Activated CD4-positive, alpha-beta T cell treated with anti-CD3 and anti-CD28 coated beads for 36 hours (primary cell): ENCODE measurements at regions not wholly inside any gene's neighbourhood (a gene's known extent, or its start where the extent isn't known, plus 50 kb on each side); places are given as distances from the start of the nearest gene placed in this dataset.
"Not testable (repeated sequence)": the region's sequence is repeated elsewhere in the genome, so short reads cannot be mapped to it uniquely, and the experiment has no call there.

Source experiments
- ATAC-seq: fragments of 200-7000 bp; cut with Tn5 transposase; one replicate; pipeline ENCODE4 v1.10.0; 2021; ENCODE audit warnings: mild to moderate bottlenecking, moderate library complexity
- CTCF ChIA-PET: fragments of 350-600 bp; sonication (Branson Sonifier 250); formaldehyde crosslinking; loops from one replicate; lab custom pipeline; 2021; ENCODE audit warnings: antibody characterized with exemption; lab: Charles Lee
- POLR2A ChIA-PET: fragments of 350-600 bp; sonication (Branson Sonifier 250); formaldehyde crosslinking; loops from one replicate; lab custom pipeline; 2021; ENCODE audit warnings: antibody characterized with exemption, inconsistent platforms; lab: Charles Lee
- DNase-seq: peaks from one replicate; pipeline ENCODE4 v3.0.0-alpha.2; 2020
- H3K27ac Mint-ChIP-seq: one replicate; pipeline ENCODE4 v1.8.0; 2021; ENCODE audit warnings: mixed read lengths
- H3K27me3 Mint-ChIP-seq: one replicate; pipeline ENCODE4 v1.8.0; 2021; ENCODE audit warnings: mixed read lengths
- H3K36me3 Mint-ChIP-seq: one replicate; pipeline ENCODE4 v1.8.0; 2021; ENCODE audit warnings: low read depth, mixed read lengths
- H3K4me1 Mint-ChIP-seq: one replicate; pipeline ENCODE4 v1.8.0; 2021; ENCODE audit warnings: mixed read lengths
- H3K4me3 Mint-ChIP-seq: one replicate; pipeline ENCODE4 v1.8.0; 2021; ENCODE audit warnings: mild to moderate bottlenecking, moderate library complexity, mixed read lengths
- H3K9me3 Mint-ChIP-seq: one replicate; pipeline ENCODE4 v1.8.0; 2021; ENCODE audit warnings: low read depth, mixed read lengths
- intact Hi-C, 2 experiments: fragments of 100-400 bp; cut with DNase I in 1 of 2; cut with micrococcal nuclease in 1 of 2; formaldehyde crosslinking; loops; one replicate each; pipeline versions ENCODE4 v1.14.2 to v1.15.1; 2022 to 2024; cut with DNase I, micrococcal nuclease

DNA sequence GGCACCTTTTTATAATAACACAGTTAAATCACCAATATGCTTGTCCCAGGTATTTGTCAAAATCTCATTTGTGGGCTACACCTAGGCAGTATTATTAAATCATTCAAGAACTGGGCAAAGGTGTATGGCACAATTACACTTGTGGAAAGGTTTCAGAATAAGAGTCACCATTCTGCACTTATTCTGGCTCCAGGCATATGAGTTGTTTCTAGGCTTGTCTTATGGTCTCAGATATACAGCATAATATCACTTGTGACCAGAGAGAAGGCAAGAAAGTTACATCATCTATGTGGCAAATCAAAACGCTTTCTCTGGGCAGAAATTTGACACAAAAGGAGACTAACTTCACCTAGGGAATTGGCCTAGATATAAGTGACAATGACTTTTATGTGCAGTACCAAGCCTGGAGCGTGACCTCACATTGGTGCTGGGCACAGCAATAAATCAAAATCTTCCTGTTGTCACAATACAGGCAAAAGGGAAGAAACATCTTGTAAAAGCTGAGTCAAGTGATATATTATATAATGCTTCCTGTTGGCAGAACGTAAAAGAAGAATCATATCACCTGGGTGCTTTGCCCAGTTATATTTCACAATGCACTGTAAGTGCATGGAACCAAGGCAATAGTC is 959.9 kb upstream of the AMELY start:
- CTCF ChIA-PET, result no interaction called here
- Mint-ChIP-seq H3K4me3 (no peak overlapping the region), H3K27ac (no peak overlapping the region), H3K9me3 (no peaks in the 10 kb centered on the region), H3K4me1 (no peaks in the 10 kb centered on the region), H3K36me3 (no peaks in the 10 kb centered on the region), H3K27me3 (no peaks in the 10 kb centered on the region)
- intact Hi-C loops, result no loop called here
- POLR2A ChIA-PET, result no interaction called here
- ATAC-seq, result no peak
- DNase-seq, result no peak

DNA sequence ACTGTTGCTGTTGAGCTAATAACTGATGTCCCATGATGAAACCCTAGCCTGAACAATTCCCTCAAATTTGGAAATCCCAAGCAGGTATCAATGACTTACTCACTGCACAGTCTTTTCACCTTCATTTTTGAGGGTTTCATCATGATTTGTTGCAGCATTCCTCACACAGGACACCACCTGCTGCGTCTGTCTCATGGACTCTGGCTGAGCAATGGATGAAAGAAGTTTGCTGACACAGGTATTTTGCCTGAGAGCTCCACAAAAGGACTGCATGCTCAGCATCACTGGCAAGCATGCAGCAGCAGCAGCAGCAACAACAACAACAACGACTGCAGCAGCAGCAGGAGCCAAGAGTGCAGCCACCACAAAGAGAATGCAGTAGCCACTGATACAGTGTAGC is 955.4 kb upstream of the AMELY start:
- no peak overlapping the region for H3K4me3 Mint-ChIP-seq
- CTCF ChIA-PET, result no interaction called here
- H3K4me1 Mint-ChIP-seq, result no peaks in the 10 kb centered on the region
- H3K27me3 Mint-ChIP-seq, result no peaks in the 10 kb centered on the region
- no peaks in the 10 kb centered on the region for H3K9me3 Mint-ChIP-seq
- intact Hi-C loops, result no loop called here
- ATAC-seq (no peak), DNase-seq (no peak)
- POLR2A ChIA-PET, result no interaction called here
- no peak overlapping the region for H3K27ac Mint-ChIP-seq
- H3K36me3 Mint-ChIP-seq, result no peaks in the 10 kb centered on the region

DNA sequence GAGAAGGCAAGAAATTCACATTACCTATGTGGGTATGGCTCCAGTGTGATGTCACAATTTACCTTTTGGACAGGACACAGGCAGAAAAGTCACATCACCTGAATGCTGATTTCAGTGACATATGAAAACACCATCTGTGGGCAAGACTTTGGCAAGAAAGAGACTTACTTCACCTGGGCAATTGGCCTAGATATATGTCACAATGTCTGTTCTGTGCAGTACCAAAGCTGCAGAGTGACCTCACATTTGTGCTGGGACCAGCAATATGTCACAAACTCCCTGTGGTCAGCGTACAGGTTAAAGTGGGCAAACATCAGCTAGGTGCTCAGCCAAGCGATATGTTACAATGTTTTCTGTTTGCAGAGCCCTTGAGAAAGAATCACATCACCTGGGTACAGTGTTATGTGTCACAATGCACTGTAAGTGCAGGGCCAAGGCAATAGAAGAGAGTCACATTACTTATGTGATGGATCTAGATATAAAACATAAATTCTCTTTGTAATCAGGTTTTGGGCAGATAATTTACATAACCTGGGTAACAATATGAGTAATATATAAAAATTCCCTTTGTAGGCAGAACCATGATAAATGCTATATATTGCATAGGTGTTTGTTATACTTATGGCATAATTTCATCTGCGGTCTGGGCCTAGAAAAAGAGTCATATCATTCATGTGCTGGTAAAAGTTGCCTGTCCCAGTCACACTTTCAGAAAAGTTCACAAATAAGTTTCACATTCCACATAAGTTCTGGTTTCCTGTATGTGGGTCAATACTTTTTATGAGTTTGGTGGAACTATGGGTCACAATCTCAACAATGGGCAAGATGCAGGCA is 949.4 kb upstream of the AMELY start:
- Mint-ChIP-seq H3K9me3 (no peaks in the 10 kb centered on the region), H3K4me1 (no peaks in the 10 kb centered on the region), H3K36me3 (no peaks in the 10 kb centered on the region), H3K27me3 (no peaks in the 10 kb centered on the region), H3K4me3 (no peak overlapping the region), H3K27ac (no peak overlapping the region)
- intact Hi-C loops, result no loop called here
- POLR2A ChIA-PET, result no interaction called here
- CTCF ChIA-PET, result no interaction called here
- peak; percentile 60 for ATAC-seq
- DNase-seq, result no peak

DNA sequence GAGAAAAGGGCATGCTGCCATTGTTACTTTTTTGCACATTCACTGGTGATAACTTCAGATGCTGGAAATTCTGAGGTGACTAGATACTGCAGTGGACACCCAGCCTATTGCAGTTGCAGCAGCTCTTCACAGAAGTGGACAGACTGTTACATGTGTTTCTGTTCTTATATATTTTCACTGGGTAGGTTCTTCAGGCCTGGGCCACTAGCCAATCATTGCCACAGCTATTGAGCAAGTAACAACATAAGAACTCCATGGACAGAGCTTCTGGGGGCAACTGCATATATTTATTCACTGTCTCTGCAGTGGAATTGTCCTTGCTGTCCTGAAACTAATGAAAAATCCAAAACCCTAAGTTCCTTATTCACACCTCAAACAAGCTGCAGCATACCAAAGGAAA is 938.6 kb upstream of the AMELY start:
- ATAC-seq (no peak), DNase-seq (no peak)
- H3K27me3 Mint-ChIP-seq, result no peaks in the 10 kb centered on the region
- H3K27ac Mint-ChIP-seq, result no peak overlapping the region
- no peak overlapping the region for H3K4me3 Mint-ChIP-seq
- no peaks in the 10 kb centered on the region for H3K36me3 Mint-ChIP-seq
- intact Hi-C loops, result no loop called here
- POLR2A ChIA-PET, result no interaction called here
- CTCF ChIA-PET, result no interaction called here
- no peaks in the 10 kb centered on the region for H3K4me1 Mint-ChIP-seq
- H3K9me3 Mint-ChIP-seq, result no peaks in the 10 kb centered on the region

DNA sequence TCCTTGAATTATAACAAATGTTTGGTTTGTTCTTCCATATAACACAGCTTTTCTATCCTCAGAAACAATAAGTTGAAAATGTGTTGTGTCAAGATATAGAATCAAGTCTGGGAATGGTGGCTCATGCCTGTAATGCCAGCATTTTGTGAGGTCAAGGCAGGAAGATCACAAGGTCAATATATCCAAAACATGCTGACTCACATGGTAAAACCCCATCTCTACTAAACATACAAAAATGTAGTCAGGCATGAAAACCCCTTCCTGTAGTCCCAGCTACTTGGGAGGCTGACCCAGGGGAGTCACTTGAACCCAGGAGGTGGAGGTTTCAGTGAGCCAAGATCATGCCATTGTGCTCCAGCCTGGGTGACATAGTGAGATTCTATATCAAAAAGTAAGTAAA is 934.2 kb upstream of the AMELY start:
- POLR2A ChIA-PET, result no interaction called here
- DNase-seq, result no peak
- intact Hi-C loops, result no loop called here
- Mint-ChIP-seq H3K4me3 (no peak overlapping the region), H3K4me1 (no peaks in the 10 kb centered on the region), H3K27ac (no peak overlapping the region), H3K27me3 (peaks cover 4% of the 10 kb centered on the region), H3K36me3 (no peaks in the 10 kb centered on the region), H3K9me3 (no peaks in the 10 kb centered on the region)
- CTCF ChIA-PET, result no interaction called here
- no peak for ATAC-seq

DNA sequence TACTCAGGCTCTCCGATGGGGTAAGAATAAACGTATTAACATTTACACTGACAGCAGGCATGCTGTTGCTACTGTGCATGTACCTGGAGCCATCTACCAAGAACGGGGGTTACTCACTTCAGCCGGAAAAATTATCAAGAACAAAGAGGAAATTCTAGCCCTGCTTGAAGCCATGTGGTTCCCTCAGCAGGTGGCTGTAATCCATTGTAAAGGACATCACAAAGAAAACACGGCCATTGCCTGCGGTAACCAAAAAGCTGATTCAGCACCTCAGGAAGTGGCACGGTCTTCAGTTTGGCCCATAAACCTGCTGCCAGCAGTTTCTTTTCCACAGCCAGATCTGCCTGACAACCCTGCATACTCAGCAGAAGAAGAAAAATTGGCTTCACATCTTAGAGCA is 925.5 kb upstream of the AMELY start:
- Mint-ChIP-seq H3K27ac (no peak overlapping the region), H3K27me3 (peaks cover 10% of the 10 kb centered on the region), H3K4me3 (no peak overlapping the region), H3K9me3 (no peaks in the 10 kb centered on the region), H3K36me3 (no peaks in the 10 kb centered on the region), H3K4me1 (no peaks in the 10 kb centered on the region)
- intact Hi-C loops, result no loop called here
- ChIA-PET POLR2A (no interaction called here), CTCF (interaction anchor here (0.6 kb wide), 1 partner anchor 20 kb away, joined by 3 read pairs; no protein-coding TSS in a partner anchor)
- no peak for DNase-seq
- no peak for ATAC-seq

DNA sequence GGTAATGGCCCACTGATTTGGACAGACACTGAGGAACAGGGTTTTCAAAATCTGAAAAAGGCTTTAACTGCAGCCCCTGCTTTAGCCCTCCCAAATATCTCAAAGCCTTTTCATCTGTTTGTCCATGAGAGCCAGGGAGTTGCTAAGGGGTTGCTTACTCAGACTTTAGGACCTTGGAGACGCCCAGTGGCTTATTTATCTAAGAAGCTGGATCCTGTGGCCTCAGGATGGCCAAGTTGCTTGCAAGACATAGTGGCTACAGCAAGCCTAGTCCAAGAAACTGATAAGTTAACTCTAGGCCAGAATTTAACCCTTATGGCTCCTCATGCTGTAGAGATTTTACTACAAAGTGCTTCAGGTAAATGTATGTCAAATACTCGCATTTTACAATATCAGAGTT is 924.8 kb upstream of the AMELY start:
- H3K4me3 Mint-ChIP-seq, result no peak overlapping the region
- no peaks in the 10 kb centered on the region for H3K9me3 Mint-ChIP-seq
- no peak for ATAC-seq
- no peak for DNase-seq
- no peaks in the 10 kb centered on the region for H3K4me1 Mint-ChIP-seq
- no peaks in the 10 kb centered on the region for H3K36me3 Mint-ChIP-seq
- ChIA-PET POLR2A (no interaction called here), CTCF (interaction anchor here (0.6 kb wide), 1 partner anchor 21 kb away, joined by 3 read pairs; no protein-coding TSS in a partner anchor)
- H3K27ac Mint-ChIP-seq, result no peak overlapping the region
- intact Hi-C loops, result no loop called here
- peaks cover 6% of the 10 kb centered on the region for H3K27me3 Mint-ChIP-seq

DNA sequence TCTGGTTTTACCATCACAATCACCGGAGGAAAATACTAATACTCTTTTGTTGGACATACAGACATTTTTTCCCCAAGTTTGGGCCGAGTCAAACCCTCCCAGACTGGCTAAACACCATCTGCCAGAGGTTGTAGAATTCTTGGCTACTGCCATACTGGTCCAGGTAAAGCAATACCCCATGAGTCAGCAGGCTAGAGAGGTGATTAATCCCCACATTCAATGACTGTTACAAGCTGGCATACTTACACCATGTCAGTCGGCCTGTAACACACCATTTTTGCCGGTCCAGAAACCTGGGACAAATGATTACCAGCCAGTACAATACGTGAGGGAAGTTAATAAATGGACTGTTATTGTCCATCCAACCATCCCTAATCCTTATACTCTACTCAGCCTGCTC is 923.9 kb upstream of the AMELY start:
- CTCF ChIA-PET, result no interaction called here
- Mint-ChIP-seq H3K4me3 (no peak overlapping the region), H3K9me3 (no peaks in the 10 kb centered on the region), H3K4me1 (no peaks in the 10 kb centered on the region), H3K36me3 (no peaks in the 10 kb centered on the region), H3K27me3 (peaks cover 6% of the 10 kb centered on the region), H3K27ac (no peak overlapping the region)
- DNase-seq (no peak), ATAC-seq (no peak)
- POLR2A ChIA-PET, result no interaction called here
- intact Hi-C loops, result no loop called here

DNA sequence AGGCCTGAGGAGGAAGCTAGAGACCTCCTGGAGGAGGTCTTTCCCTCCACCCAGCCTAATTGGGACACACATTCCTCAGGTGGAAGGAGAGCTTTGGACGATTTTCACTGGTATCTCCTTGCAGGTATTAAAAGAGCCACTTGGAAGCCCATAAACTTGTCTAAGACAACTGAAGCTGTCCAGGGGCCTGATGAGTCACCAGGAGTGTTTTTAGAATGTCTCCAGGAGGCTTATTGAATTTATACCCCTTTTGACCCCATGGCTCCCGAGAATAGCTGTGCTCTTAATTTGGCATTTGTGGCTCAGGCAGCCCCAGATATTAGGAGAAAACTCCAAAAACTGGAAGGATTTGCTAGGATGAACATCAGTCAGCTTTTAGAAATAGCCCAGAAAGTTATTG is 922.7 kb upstream of the AMELY start:
- ChIA-PET CTCF (interaction anchor here (0.6 kb wide), 1 partner anchor 895 kb away, joined by 3 read pairs; no protein-coding TSS in a partner anchor), POLR2A (no interaction called here)
- no peak overlapping the region for H3K27ac Mint-ChIP-seq
- peaks cover 6% of the 10 kb centered on the region for H3K27me3 Mint-ChIP-seq
- intact Hi-C loops, result no loop called here
- H3K4me1 Mint-ChIP-seq, result no peaks in the 10 kb centered on the region
- no peaks in the 10 kb centered on the region for H3K9me3 Mint-ChIP-seq
- DNase-seq (no peak), ATAC-seq (no peak)
- H3K4me3 Mint-ChIP-seq, result no peak overlapping the region
- no peaks in the 10 kb centered on the region for H3K36me3 Mint-ChIP-seq

DNA sequence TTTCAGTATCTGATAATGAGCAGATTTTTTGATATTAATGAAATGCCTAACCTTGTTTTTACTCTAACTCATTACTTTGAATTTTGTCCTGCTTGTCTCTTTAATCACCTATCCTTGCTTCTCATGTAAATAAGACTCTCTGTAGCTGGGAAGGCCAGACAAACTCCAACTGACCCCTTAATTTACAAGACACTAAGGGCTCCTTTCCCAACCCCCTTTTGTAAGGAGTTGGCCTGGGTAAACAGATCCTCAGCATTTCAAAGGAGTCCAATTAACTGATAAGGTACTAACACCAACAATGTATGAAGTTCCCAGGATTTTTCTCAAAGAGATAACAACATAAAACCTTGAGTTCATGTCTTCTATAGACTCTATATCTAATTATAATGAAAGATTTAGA is 919.3 kb upstream of the AMELY start:
- H3K27ac Mint-ChIP-seq, CTCF ChIA-PET, DNase-seq, intact Hi-C loops, H3K36me3 Mint-ChIP-seq, H3K9me3 Mint-ChIP-seq, ATAC-seq, H3K27me3 Mint-ChIP-seq, POLR2A ChIA-PET, H3K4me3 Mint-ChIP-seq, H3K4me1 Mint-ChIP-seq: not testable (repeated sequence)

DNA sequence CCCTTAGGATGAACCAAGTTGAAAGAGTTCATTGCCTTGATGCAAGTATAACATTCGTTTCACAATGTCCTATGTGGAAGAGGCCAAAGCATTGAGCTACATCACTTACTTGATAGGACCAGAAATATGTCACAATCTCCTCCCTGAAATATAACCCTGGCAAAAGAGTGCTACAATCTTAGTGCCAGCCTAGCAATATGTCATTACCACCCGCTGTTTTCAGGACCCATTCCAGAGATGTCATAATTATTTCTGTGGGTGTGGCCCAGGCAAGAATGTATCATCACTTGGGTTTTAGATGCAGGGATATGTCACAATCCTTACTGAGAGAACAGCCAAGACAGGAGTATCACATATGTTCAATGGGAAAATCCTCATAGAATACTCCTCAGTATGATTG is 915.0 kb upstream of the AMELY start:
- H3K4me3 Mint-ChIP-seq, result no peak overlapping the region
- no peaks in the 10 kb centered on the region for H3K36me3 Mint-ChIP-seq
- no peak overlapping the region for H3K27ac Mint-ChIP-seq
- H3K4me1 Mint-ChIP-seq, result no peaks in the 10 kb centered on the region
- H3K27me3 Mint-ChIP-seq, result no peaks in the 10 kb centered on the region
- intact Hi-C loops, result no loop called here
- ChIA-PET CTCF (no interaction called here), POLR2A (no interaction called here)
- ATAC-seq, result no peak
- no peaks in the 10 kb centered on the region for H3K9me3 Mint-ChIP-seq
- DNase-seq, result no peak

DNA sequence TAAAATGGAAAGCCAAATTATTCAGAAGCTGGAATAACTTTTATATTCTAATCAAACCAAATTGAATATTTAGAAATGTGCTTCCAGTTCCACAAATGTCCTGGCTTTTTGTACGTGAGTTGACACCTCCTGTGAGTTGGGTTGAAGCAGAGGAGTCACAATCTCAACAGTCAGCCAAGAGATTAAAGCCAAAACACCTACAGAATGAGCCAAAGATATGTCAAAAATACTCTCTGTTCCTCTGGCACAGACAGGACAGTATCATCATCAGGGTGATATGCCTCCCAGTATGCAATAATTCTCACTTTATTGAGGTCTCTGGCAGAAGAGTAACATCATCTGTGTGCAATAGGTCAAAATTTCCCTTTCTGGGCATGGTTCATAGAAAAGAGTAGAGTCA is 914.3 kb upstream of the AMELY start:
- no peaks in the 10 kb centered on the region for H3K9me3 Mint-ChIP-seq
- peaks cover 2% of the 10 kb centered on the region for H3K4me1 Mint-ChIP-seq
- DNase-seq (no peak), ATAC-seq (no peak)
- intact Hi-C loops, result no loop called here
- no peaks in the 10 kb centered on the region for H3K36me3 Mint-ChIP-seq
- H3K4me3 Mint-ChIP-seq, result no peak overlapping the region
- ChIA-PET CTCF (no interaction called here), POLR2A (no interaction called here)
- H3K27ac Mint-ChIP-seq, result no peak overlapping the region
- no peaks in the 10 kb centered on the region for H3K27me3 Mint-ChIP-seq
